MM.1S (cell line): ENCODE measurements at regions not wholly inside any gene's neighbourhood (a gene's known extent, or its start where the extent isn't known, plus 50 kb on each side); places are given as distances from the start of the nearest gene placed in this dataset.

Experiments used
- CTCF ChIP-seq: fragments of 300-600 bp; sonication (generic); IDR thresholded peaks from 2 replicates; pipeline ENCODE4 v1.5.1; 2016; ENCODE audit warnings: antibody characterized with exemption, low read length, mixed read lengths
- EZH2 ChIP-seq: fragments of 300-600 bp; sonication (generic); optimal IDR thresholded peaks from 2 replicates; pipeline ENCODE3; 2017; ENCODE audit warnings: low read depth, mild to moderate bottlenecking, antibody characterized with exemption, low read length, mixed read lengths
- EZH2phosphoT487 ChIP-seq: fragments of 300-600 bp; sonication (generic); IDR thresholded peaks from 2 replicates; pipeline ENCODE4 v1.6.1; 2018; ENCODE audit warnings: antibody characterized with exemption, low read length

- TF ChIP-seq CTCF (no peak), EZH2 (no peak), EZH2phosphoT487 (no peak)
Measured at GRCh38 chr2:22753476-22753875, 631.5 kb upstream of the KLHL29 start.
